Activated naive CD4-positive, alpha-beta T cell treated with anti-CD3 and anti-CD28 coated beads for 36 hours (primary cell): ENCODE measurements at regions not wholly inside any gene's neighbourhood (a gene's known extent, or its start where the extent isn't known, plus 50 kb on each side); places are given as distances from the start of the nearest gene placed in this dataset.
"Not testable (repeated sequence)": the region's sequence is repeated elsewhere in the genome, so short reads cannot be mapped to it uniquely, and the experiment has no call there.

Experiments
- CTCF ChIA-PET: fragments of 350-600 bp; sonication (Branson Sonifier 250); formaldehyde crosslinking; loops from one replicate; lab custom pipeline; 2021; ENCODE audit warnings: antibody characterized with exemption; lab: Charles Lee
- DNase-seq: peaks from one replicate; pipeline ENCODE4 v3.0.0-alpha.2; 2020
- H3K27ac Mint-ChIP-seq: one replicate; pipeline ENCODE4 v1.8.0; 2021; ENCODE audit warnings: mild to moderate bottlenecking, mixed read lengths
- H3K27me3 Mint-ChIP-seq: one replicate; pipeline ENCODE4 v1.8.0; 2021; ENCODE audit warnings: low read depth, mixed read lengths
- H3K36me3 Mint-ChIP-seq: one replicate; pipeline ENCODE4 v1.8.0; 2021; ENCODE audit warnings: low read depth, mixed read lengths
- H3K4me1 Mint-ChIP-seq: one replicate; pipeline ENCODE4 v1.8.0; 2021; ENCODE audit warnings: low read depth, mixed read lengths
- H3K4me3 Mint-ChIP-seq: one replicate; pipeline ENCODE4 v1.8.0; 2021; ENCODE audit warnings: mild to moderate bottlenecking, moderate library complexity, mixed read lengths
- H3K9me3 Mint-ChIP-seq: one replicate; pipeline ENCODE4 v1.8.0; 2021; ENCODE audit warnings: mixed read lengths
- intact Hi-C: fragments of 100-400 bp; cut with micrococcal nuclease; formaldehyde crosslinking; loops from one replicate; pipeline ENCODE4 v1.15.1; 2023

GRCh38 chr6:1210631-1211030, 101.3 kb upstream of the FOXQ1 start:
- DNase-seq, intact Hi-C loops, H3K27ac Mint-ChIP-seq, H3K36me3 Mint-ChIP-seq, H3K4me1 Mint-ChIP-seq, H3K4me3 Mint-ChIP-seq, H3K9me3 Mint-ChIP-seq, CTCF ChIA-PET: not testable (repeated sequence)
- H3K27me3 Mint-ChIP-seq: peaks cover 16% of the 10 kb centered on the region

DNA sequence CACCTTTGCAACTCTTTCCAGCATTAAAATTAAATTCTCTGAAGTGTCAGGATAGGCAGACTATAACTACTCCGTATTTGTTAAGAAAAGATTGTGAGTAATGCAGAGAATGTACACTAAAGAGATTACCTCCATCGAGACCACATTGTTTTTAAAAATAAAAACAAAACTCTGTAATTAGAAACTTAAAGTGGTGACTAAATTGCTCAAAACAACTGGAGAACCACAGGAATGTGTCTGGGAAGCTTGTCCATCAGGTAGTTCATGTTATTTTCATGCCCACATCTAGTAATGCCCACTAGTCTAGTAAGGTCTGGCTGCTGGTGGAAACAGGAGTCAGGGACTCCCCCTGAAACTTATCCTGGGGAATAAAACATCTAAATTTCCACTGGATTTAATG, 103.0 kb upstream of the FOXQ1 start:
- CTCF ChIA-PET: no interaction called here
- H3K4me3 Mint-ChIP-seq: no peak overlapping the region

DNA sequence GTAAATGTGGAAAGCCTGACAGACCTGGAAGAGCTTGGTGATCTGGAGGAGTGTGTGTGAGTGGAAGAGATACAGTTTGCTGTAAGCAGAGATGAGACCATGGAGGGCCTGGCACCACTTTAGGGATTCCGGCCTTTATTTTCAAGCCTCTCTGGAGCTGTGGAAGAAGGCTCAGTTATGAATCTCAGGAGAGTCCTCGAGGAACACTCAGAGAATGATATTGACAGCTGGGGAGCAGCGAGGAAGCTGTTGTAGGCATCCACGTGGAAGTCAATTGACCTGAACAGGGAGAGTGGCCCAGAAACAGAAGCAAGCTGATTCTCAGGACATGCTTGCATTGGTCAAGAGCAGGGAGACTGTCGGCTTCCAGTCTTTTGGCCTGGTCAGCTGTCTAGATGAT, 108.4 kb upstream of the FOXQ1 start:
- intact Hi-C loops: no loop called here
- Mint-ChIP-seq H3K9me3 (peaks cover 2% of the 10 kb centered on the region), H3K27ac (no peak overlapping the region), H3K4me3 (no peak overlapping the region), H3K27me3 (peaks cover 14% of the 10 kb centered on the region), H3K4me1 (peaks cover 8% of the 10 kb centered on the region), H3K36me3 (no peaks in the 10 kb centered on the region)
- CTCF ChIA-PET: no interaction called here
- DNase-seq: no peak

More for the DNA sequence above, 103.0 kb upstream of the FOXQ1 start:
- peaks cover 16% of the 10 kb centered on the region for H3K27me3 Mint-ChIP-seq
- H3K36me3 Mint-ChIP-seq: no peaks in the 10 kb centered on the region
- DNase-seq: no peak
- H3K27ac Mint-ChIP-seq: no peak overlapping the region
- H3K9me3 Mint-ChIP-seq: peaks cover 2% of the 10 kb centered on the region
- H3K4me1 Mint-ChIP-seq: no peaks in the 10 kb centered on the region
- intact Hi-C loops: no loop called here

DNA sequence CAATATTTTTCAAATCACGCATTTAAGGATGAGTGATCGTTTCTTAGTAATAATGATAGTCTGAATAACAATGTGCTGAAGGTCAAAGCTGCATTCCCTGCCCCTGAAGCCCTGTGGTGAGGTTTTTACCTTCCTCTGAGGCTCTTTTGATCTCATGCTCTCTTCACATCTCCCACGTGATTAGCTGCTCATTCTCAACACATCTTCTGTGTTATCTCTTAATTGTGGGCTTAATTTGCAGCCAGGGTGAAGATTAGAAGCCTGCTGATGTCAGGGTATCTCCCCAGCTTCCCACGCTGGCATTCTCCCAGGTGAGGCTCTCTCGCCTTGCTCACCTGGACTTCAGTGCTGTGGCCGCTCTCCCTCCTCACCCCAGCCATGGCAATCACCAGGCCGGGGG, 109.7 kb upstream of the FOXQ1 start:
- Mint-ChIP-seq H3K36me3 (no peaks in the 10 kb centered on the region), H3K27ac (no peak overlapping the region), H3K27me3 (peaks cover 11% of the 10 kb centered on the region), H3K4me1 (peaks cover 8% of the 10 kb centered on the region), H3K9me3 (no peaks in the 10 kb centered on the region), H3K4me3 (no peak overlapping the region)
- CTCF ChIA-PET: interaction anchor here (0.5 to 0.8 kb wide), 2 partner anchors 76 to 234 kb away, joined by 3 read pairs; no protein-coding TSS in a partner anchor
- intact Hi-C loops: no loop called here
- no peak for DNase-seq

GRCh38 chr6:1201547-1202200, 110.2 kb upstream of the FOXQ1 start:
- Mint-ChIP-seq H3K4me1 (peaks cover 8% of the 10 kb centered on the region), H3K36me3 (no peaks in the 10 kb centered on the region), H3K27me3 (peaks cover 6% of the 10 kb centered on the region), H3K27ac (no peak overlapping the region), H3K4me3 (no peak overlapping the region), H3K9me3 (no peaks in the 10 kb centered on the region)
- CTCF ChIA-PET: interaction anchor here (0.8 kb wide), 1 partner anchor 76 kb away, joined by 3 read pairs; no protein-coding TSS in a partner anchor
- intact Hi-C loops: no loop called here
- DNase-seq: no peak

GRCh38 chr6:1200409-1201101, 111.3 kb upstream of the FOXQ1 start:
- peaks cover 5% of the 10 kb centered on the region for H3K27me3 Mint-ChIP-seq

GRCh38 chr6:1200081-1200408, 111.9 kb upstream of the FOXQ1 start:
- Mint-ChIP-seq H3K4me3 (no peak overlapping the region), H3K36me3 (no peaks in the 10 kb centered on the region), H3K9me3 (no peaks in the 10 kb centered on the region), H3K27ac (no peak overlapping the region), H3K27me3 (peaks cover 5% of the 10 kb centered on the region), H3K4me1 (peaks cover 8% of the 10 kb centered on the region)
- intact Hi-C loops: no loop called here
- CTCF ChIA-PET: no interaction called here
- DNase-seq: no peak

More at GRCh38 chr6:1200409-1201101, 111.3 kb upstream of the FOXQ1 start:
- no peaks in the 10 kb centered on the region for H3K9me3 Mint-ChIP-seq
- peaks cover 8% of the 10 kb centered on the region for H3K4me1 Mint-ChIP-seq
- no peak overlapping the region for H3K27ac Mint-ChIP-seq
- CTCF ChIA-PET: no interaction called here
- H3K36me3 Mint-ChIP-seq: no peaks in the 10 kb centered on the region
- no peak for DNase-seq
- intact Hi-C loops: no loop called here
- no peak overlapping the region for H3K4me3 Mint-ChIP-seq

DNA sequence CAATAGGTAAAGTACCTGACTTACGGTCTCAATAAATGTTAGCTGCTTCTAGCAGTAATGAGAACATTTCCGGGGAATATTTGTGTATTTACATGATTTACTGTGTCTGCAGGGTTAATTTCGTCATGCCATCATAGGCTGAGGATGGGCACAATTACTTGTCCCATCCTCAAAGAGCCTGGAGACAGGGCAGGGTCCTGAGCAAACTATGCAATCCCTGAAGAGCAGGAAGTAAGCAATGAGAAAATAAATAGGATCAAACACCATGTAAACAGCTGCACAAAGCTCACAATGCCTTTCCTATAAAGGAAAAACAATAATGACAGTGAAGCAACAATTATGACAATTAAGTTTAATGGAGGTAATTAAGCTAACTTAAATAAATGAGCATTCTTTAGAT, 114.6 kb upstream of the FOXQ1 start:
- Mint-ChIP-seq H3K4me3 (no peak overlapping the region), H3K9me3 (peaks cover 5% of the 10 kb centered on the region), H3K4me1 (peaks cover 2% of the 10 kb centered on the region), H3K27ac (no peak overlapping the region), H3K36me3 (no peaks in the 10 kb centered on the region), H3K27me3 (peaks cover 8% of the 10 kb centered on the region)
- intact Hi-C loops: no loop called here
- CTCF ChIA-PET: no interaction called here
- DNase-seq: no peak

DNA sequence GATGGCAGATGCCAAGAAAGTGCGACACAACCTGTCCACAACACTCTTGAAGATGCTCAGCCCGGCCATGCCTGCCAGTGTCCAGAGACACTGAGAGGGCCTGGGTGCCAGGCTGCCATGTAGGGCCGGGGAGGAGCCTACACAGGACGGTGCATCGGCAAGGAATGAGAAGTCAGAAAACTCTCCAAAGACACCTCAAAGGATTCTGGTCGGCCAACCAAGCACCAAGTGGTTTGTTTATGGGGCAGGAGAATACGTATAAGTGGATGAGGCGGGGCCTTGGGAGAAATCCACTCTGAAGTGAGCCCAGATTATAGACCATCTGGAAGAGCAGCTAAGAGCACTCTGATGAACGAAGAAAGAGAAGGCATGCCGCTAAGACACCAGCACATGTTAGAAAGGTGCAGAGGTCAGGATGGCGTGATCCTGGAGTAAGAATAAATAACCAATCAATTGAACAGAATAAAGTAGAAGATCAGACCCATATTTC, 120.7 kb upstream of the FOXQ1 start:
- CTCF ChIA-PET: no interaction called here
- H3K36me3 Mint-ChIP-seq: no peaks in the 10 kb centered on the region
- H3K27me3 Mint-ChIP-seq: peaks cover 6% of the 10 kb centered on the region
- no peak for DNase-seq
- H3K27ac Mint-ChIP-seq: no peak overlapping the region
- intact Hi-C loops: no loop called here
- no peaks in the 10 kb centered on the region for H3K4me1 Mint-ChIP-seq
- H3K4me3 Mint-ChIP-seq: no peak overlapping the region
- peaks cover 5% of the 10 kb centered on the region for H3K9me3 Mint-ChIP-seq

DNA sequence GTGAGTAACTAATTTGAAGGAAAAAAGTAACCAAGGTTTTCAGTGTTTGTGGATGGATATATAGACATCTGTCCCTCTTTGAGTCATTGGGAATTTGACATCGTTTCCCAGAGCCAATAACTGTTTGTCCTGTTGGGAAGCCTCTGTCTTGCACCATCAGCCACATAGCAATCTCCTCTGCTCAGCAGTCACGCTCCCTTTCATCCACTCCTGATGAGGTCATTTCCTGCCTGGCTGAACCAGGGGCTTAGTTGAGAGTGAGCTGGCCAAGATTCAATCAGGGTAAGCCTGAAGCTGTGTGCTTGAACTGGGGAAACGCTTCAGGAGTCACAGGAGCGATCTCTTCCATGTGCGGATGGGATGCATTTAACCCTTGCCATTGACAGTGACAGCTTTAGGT, 121.5 kb upstream of the FOXQ1 start:
- Mint-ChIP-seq H3K27ac (no peak overlapping the region), H3K9me3 (peaks cover 5% of the 10 kb centered on the region), H3K4me3 (no peak overlapping the region), H3K27me3 (peaks cover 2% of the 10 kb centered on the region), H3K4me1 (no peaks in the 10 kb centered on the region), H3K36me3 (no peaks in the 10 kb centered on the region)
- CTCF ChIA-PET: no interaction called here
- no peak for DNase-seq
- intact Hi-C loops: no loop called here

GRCh38 chr6:1188199-1188598, 123.7 kb upstream of the FOXQ1 start:
- H3K9me3 Mint-ChIP-seq: no peaks in the 10 kb centered on the region
- H3K4me3 Mint-ChIP-seq: no peak overlapping the region
- CTCF ChIA-PET: no interaction called here
- intact Hi-C loops: no loop called here
- H3K27me3 Mint-ChIP-seq: peaks cover 3% of the 10 kb centered on the region
- DNase-seq: no peak
- no peaks in the 10 kb centered on the region for H3K4me1 Mint-ChIP-seq
- no peaks in the 10 kb centered on the region for H3K36me3 Mint-ChIP-seq
- H3K27ac Mint-ChIP-seq: no peak overlapping the region

GRCh38 chr6:1187293-1188131, 124.4 kb upstream of the FOXQ1 start:
- no peak for DNase-seq
- H3K4me3 Mint-ChIP-seq: no peak overlapping the region
- no peaks in the 10 kb centered on the region for H3K4me1 Mint-ChIP-seq
- no peaks in the 10 kb centered on the region for H3K9me3 Mint-ChIP-seq
- CTCF ChIA-PET: no interaction called here
- intact Hi-C loops: no loop called here
- H3K27ac Mint-ChIP-seq: no peak overlapping the region
- peaks cover 7% of the 10 kb centered on the region for H3K27me3 Mint-ChIP-seq
- H3K36me3 Mint-ChIP-seq: no peaks in the 10 kb centered on the region
